ENCODE measurements at regions not wholly inside any gene's neighbourhood (a gene's known extent, or its start where the extent isn't known, plus 50 kb on each side); places are given as distances from the start of the nearest gene placed in this dataset.

DNA sequence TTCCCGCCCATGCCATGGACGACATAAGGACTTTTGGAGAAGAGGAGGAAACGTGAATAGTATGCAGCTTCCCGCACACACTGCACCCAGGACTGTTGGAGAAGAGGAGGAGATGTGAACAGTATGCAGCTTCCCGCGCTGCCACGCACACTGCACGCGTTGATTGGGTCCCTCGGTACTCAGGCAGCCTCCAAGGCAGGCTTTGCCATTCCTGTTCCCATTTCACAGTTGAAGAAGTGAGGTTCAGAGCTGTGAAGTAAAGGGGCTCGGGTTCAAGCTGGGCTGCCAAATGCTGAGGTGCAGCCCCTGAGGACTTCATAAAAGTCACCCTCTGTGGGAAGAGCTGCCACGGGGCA, 147.9 kb upstream of the FAM20C start:
- H3K4me3 ChIP-seq (ENCODE audit: low read depth in 1 of 2, low read length in 2 of 2): no peak overlapping the region
- no peaks in the 10 kb centered on the region for H3K36me3 ChIP-seq (ENCODE audit: insufficient read depth, low read length)
- H4K20me1 ChIP-seq (ENCODE audit: insufficient read depth, low read length): no peaks in the 10 kb centered on the region
- ATAC-seq (ENCODE audit: insufficient read depth, low read depth): no peak
- TF ChIP-seq, protein P1, sequence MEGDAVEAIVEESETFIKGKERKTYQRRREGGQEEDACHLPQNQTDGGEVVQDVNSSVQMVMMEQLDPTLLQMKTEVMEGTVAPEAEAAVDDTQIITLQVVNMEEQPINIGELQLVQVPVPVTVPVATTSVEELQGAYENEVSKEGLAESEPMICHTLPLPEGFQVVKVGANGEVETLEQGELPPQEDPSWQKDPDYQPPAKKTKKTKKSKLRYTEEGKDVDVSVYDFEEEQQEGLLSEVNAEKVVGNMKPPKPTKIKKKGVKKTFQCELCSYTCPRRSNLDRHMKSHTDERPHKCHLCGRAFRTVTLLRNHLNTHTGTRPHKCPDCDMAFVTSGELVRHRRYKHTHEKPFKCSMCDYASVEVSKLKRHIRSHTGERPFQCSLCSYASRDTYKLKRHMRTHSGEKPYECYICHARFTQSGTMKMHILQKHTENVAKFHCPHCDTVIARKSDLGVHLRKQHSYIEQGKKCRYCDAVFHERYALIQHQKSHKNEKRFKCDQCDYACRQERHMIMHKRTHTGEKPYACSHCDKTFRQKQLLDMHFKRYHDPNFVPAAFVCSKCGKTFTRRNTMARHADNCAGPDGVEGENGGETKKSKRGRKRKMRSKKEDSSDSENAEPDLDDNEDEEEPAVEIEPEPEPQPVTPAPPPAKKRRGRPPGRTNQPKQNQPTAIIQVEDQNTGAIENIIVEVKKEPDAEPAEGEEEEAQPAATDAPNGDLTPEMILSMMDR (IDR thresholded peaks at IDR 0.05; ENCODE audit: borderline replicate concordance, extremely low read depth, low read length, poor library complexity, severe bottlenecking): no peak
- TF ChIP-seq EZH2 (IDR thresholded peaks at IDR 0.05; ENCODE audit: borderline replicate concordance, low read depth, low read length, severe bottlenecking): no peak
- H3K9me3 ChIP-seq (ENCODE audit: insufficient read depth, low read length, severe bottlenecking): no peaks in the 10 kb centered on the region
- no peak overlapping the region for H2AFZ ChIP-seq (ENCODE audit: low read depth, low read length)
- H3K4me2 ChIP-seq (ENCODE audit: insufficient read depth, low read length): no peak overlapping the region
- H3K79me2 ChIP-seq (ENCODE audit: insufficient read depth, low read length): no peaks in the 10 kb centered on the region
- peaks cover 24% of the 10 kb centered on the region for H3K27me3 ChIP-seq (ENCODE audit: insufficient read depth, low read length, poor library complexity)
- no peaks in the 10 kb centered on the region for H3K4me1 ChIP-seq (ENCODE audit: insufficient read depth, low read length)
- no peak for DNase-seq
- H3K27ac ChIP-seq (ENCODE audit: low read length): no peak overlapping the region
- H3K9ac ChIP-seq (ENCODE audit: low read depth, low read length): no peak overlapping the region

DNA sequence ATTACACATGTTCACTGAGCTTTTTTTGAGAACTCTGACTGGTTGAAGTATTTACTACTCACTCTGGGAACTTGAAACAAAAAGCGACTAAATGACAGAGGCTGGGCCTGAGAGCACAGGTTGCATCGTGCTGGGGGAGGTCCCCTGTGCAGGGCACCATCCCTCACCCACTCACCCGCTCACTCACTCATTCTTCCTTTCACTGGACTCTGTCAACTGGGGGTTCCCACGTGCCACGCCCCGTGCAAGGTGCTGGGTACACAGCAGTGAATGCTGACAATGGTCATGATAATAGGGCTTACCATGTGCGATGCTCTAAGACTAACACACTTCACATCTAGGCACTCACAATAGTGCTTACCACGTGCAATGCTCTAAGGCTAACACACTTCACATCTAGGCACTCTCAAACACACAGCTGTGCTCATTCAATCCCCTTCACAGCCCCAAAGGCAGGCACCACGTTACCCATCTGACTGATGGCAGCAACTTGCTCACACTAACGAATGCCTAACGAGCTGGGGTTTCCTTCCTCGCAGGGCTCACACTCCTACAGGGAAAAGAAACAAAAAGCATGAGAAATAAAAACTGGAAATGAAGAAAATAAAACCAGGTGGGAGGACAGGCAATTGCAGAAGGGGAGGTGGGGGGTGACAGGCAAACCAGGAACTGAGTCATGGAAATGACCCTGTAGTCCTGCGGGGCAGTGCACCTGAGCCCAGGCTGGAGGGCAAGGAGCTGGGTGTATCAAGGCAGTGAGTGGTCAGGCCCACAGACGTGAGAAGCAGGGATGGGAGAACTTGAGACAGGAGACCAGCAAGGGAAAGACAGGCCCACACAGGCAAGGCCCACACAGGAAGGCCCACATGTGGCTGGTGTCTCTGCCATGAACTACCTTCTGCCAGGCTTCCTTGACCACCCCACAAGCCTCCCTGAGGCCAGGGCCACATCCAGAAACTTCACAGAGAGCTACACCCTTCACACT, 147.0 kb upstream of the FAM20C start:
- Histone ChIP-seq H3K9me3 (ENCODE audit: insufficient read depth, low read length, severe bottlenecking) (no peaks in the 10 kb centered on the region), H3K4me2 (ENCODE audit: insufficient read depth, low read length) (no peak overlapping the region), H3K4me3 (ENCODE audit: low read depth in 1 of 2, low read length in 2 of 2) (no peak overlapping the region), H3K36me3 (ENCODE audit: insufficient read depth, low read length) (no peaks in the 10 kb centered on the region), H3K79me2 (ENCODE audit: insufficient read depth, low read length) (no peaks in the 10 kb centered on the region), H3K27me3 (ENCODE audit: insufficient read depth, low read length, poor library complexity) (peaks cover 24% of the 10 kb centered on the region), H2AFZ (ENCODE audit: low read depth, low read length) (no peak overlapping the region), H3K27ac (ENCODE audit: low read length) (no peak overlapping the region), H3K4me1 (ENCODE audit: insufficient read depth, low read length) (no peaks in the 10 kb centered on the region), H4K20me1 (ENCODE audit: insufficient read depth, low read length) (no peaks in the 10 kb centered on the region), H3K9ac (ENCODE audit: low read depth, low read length) (no peak overlapping the region)
- ATAC-seq (ENCODE audit: insufficient read depth, low read depth) (no peak), DNase-seq (no peak)
- TF ChIP-seq, protein P1 (IDR thresholded peaks at IDR 0.05; ENCODE audit: borderline replicate concordance, extremely low read depth, low read length, poor library complexity, severe bottlenecking): no peak
- no peak for TF ChIP-seq EZH2 (IDR thresholded peaks at IDR 0.05; ENCODE audit: borderline replicate concordance, low read depth, low read length, severe bottlenecking)

DNA sequence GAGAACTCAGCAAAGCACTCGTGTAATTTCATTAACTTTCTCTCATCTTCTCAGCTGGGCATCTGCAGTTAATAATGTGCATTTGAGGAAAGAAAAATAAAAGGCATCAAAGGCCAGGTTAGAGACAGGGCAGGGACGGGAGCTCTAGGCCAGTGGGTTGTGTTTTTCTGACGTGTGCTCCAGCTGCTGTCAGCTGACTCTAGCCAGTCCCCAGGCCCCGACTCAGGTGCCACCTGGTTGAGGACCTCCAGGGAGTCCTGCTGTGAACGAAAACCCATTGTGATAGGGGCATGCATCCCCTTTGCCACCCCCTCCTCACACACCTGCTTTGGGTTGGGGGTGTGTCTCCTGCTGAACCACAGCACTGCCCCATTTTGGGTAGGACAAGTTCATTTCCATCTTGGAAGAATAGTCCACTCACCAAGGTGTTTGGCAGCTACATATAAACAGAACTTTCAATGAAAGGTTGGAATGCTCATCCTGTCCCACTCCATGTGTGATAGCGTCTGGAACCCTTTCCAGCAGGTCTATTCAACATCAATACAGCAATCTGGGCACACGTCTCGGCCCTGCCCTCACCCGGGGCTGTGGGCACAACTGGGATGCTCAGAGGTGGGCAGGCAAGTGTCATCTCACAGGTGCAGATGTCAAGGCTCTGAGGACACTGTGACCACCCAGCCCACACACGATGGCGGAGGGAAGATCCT, 146.1 kb upstream of the FAM20C start:
- no peaks in the 10 kb centered on the region for H3K4me1 ChIP-seq (ENCODE audit: insufficient read depth, low read length)
- H4K20me1 ChIP-seq (ENCODE audit: insufficient read depth, low read length): no peaks in the 10 kb centered on the region
- H3K4me2 ChIP-seq (ENCODE audit: insufficient read depth, low read length): no peak overlapping the region
- no peak overlapping the region for H3K27ac ChIP-seq (ENCODE audit: low read length)
- H3K36me3 ChIP-seq (ENCODE audit: insufficient read depth, low read length): no peaks in the 10 kb centered on the region
- no peak for TF ChIP-seq EZH2 (IDR thresholded peaks at IDR 0.05; ENCODE audit: borderline replicate concordance, low read depth, low read length, severe bottlenecking)
- TF ChIP-seq, protein P1 (IDR thresholded peaks at IDR 0.05; ENCODE audit: borderline replicate concordance, extremely low read depth, low read length, poor library complexity, severe bottlenecking): no peak
- H3K4me3 ChIP-seq (ENCODE audit: low read depth in 1 of 2, low read length in 2 of 2): no peak overlapping the region
- no peak for DNase-seq
- peaks cover 20% of the 10 kb centered on the region for H3K27me3 ChIP-seq (ENCODE audit: insufficient read depth, low read length, poor library complexity)
- H3K9me3 ChIP-seq (ENCODE audit: insufficient read depth, low read length, severe bottlenecking): no peaks in the 10 kb centered on the region
- no peak overlapping the region for H2AFZ ChIP-seq (ENCODE audit: low read depth, low read length)
- no peaks in the 10 kb centered on the region for H3K79me2 ChIP-seq (ENCODE audit: insufficient read depth, low read length)
- no peak for ATAC-seq (ENCODE audit: insufficient read depth, low read depth)
- no peak overlapping the region for H3K9ac ChIP-seq (ENCODE audit: low read depth, low read length)
